Fibroblast of pulmonary artery (primary cell): ENCODE measurements at regions not wholly inside any gene's neighbourhood (a gene's known extent, or its start where the extent isn't known, plus 50 kb on each side); places are given as distances from the start of the nearest gene placed in this dataset.
"Not testable (repeated sequence)": the region's sequence is repeated elsewhere in the genome, so short reads cannot be mapped to it uniquely, and the experiment has no call there.

Experiments
- DNase-seq: peaks from one replicate; pipeline ENCODE4 v3.0.0-alpha.2; 2010; ENCODE audit warnings: low read depth
- H3K4me3 ChIP-seq: replicated peaks from 2 replicates; pipeline ENCODE4 v1.5.1; 2011; ENCODE audit warnings: low read depth, mild to moderate bottlenecking, control low read depth, low read length, moderate library complexity
- CTCF ChIP-seq: IDR thresholded peaks from 2 replicates; pipeline ENCODE4 v1.5.1; 2011; ENCODE audit warnings: mild to moderate bottlenecking, control low read depth, low read length, inconsistent platforms; ENCODE audit errors: missing control alignments

- TF ChIP-seq CTCF = no peak
- no peak overlapping the region for H3K4me3 ChIP-seq
- DNase-seq = no peak
Observed at GRCh38 chrX:45584717-45585116, 384.0 kb upstream of the DIPK2B start.

GRCh38 chrX:45577361-45577760, 376.7 kb upstream of the DIPK2B start:
- no peak for DNase-seq
- TF ChIP-seq CTCF = no peak
- no peak overlapping the region for H3K4me3 ChIP-seq

- no peak overlapping the region for H3K4me3 ChIP-seq
- no peak for DNase-seq
- no peak for TF ChIP-seq CTCF
Observed at GRCh38 chrX:45571453-45571852, 370.8 kb upstream of the DIPK2B start.

- H3K4me3 ChIP-seq = no peak overlapping the region
- TF ChIP-seq CTCF = no peak
- DNase-seq = no peak
Observed at GRCh38 chrX:45566456-45566855, 365.8 kb upstream of the DIPK2B start.

GRCh38 chrX:45557387-45557786, 356.7 kb upstream of the DIPK2B start:
- DNase-seq = peak; percentile 8
- peak; percentile 4 for TF ChIP-seq CTCF
- H3K4me3 ChIP-seq = no peak overlapping the region

- no peak overlapping the region for H3K4me3 ChIP-seq
- no peak for DNase-seq
- TF ChIP-seq CTCF = no peak
Observed at GRCh38 chrX:45554736-45555135, 354.1 kb upstream of the DIPK2B start.

GRCh38 chrX:45553417-45553816, 352.7 kb upstream of the DIPK2B start:
- DNase-seq = no peak
- no peak overlapping the region for H3K4me3 ChIP-seq
- TF ChIP-seq CTCF = no peak

- not testable (repeated sequence) for DNase-seq, H3K4me3 ChIP-seq
Observed at GRCh38 chrX:45546697-45547096, 346.0 kb upstream of the DIPK2B start.
